A549 (cell line): ENCODE measurements at regions not wholly inside any gene's neighbourhood (a gene's known extent, or its start where the extent isn't known, plus 50 kb on each side); places are given as distances from the start of the nearest gene placed in this dataset.

Experiments
- ATAC-seq, 2 experiments: fragments of 200-7000 bp in 1 of 2; fragments of >200 bp in 1 of 2; cut with Nextera tagmentation in 1 of 2; cut with Tn5 transposase in 1 of 2; 3 replicates each; pipeline versions ENCODE4 v1.8.0 to v1.9.1; 2018 to 2020; ENCODE audit warnings: mild to moderate bottlenecking in 1 of 2, moderate library complexity in 1 of 2
- CTCF ChIA-PET: fragments of 300-600 bp; sonication (Branson Sonifier 250); formaldehyde crosslinking; extraction: SDS; loops from one replicate; lab custom pipeline; 2021; ENCODE audit warnings: antibody characterized with exemption, inconsistent platforms; lab: Yijun Ruan, JAX
- POLR2A ChIA-PET: fragments of 350-600 bp; formaldehyde crosslinking; extraction: SDS; loops from one replicate; lab custom pipeline; 2021; ENCODE audit warnings: antibody characterized with exemption, inconsistent platforms; lab: Yijun Ruan, JAX
- DNase-seq, 2 experiments: peaks; one replicate each; pipeline versions ENCODE4 v3.0.0 to v3.0.0-alpha.2; 2011 to 2016; ENCODE audit warnings: low read depth in 1 of 2, low spot score in 1 of 2
- FAIRE-seq: peaks from 2 replicates; lab custom pipeline; 2011; peaks lifted over from hg19 to GRCh38; lab: Jason Lieb, UNC
- H3K27ac ChIP-seq, 2 experiments: fragments of >200 bp; sonication (Bioruptor Twin); formaldehyde crosslinking; 3 replicates each; pipeline ENCODE4 v1.5.1; 2016 to 2017
- H3K4me1 ChIP-seq: fragments of >200 bp; sonication (Bioruptor Twin); formaldehyde crosslinking; 3 replicates; pipeline ENCODE4 v1.6.1; 2016
- H3K4me2 ChIP-seq: fragments of >200 bp; sonication (Bioruptor Twin); formaldehyde crosslinking; 3 replicates; pipeline ENCODE4 v1.6.1; 2016
- H3K4me3 ChIP-seq: fragments of >200 bp; sonication (Bioruptor Twin); formaldehyde crosslinking; 3 replicates; pipeline ENCODE4 v1.5.1; 2016
- H3K9me3 ChIP-seq: fragments of >200 bp; sonication (Bioruptor Twin); formaldehyde crosslinking; 3 replicates; pipeline ENCODE4 v1.6.1; 2016
- BHLHE40 ChIP-seq: IDR thresholded peaks from 2 replicates; pipeline ENCODE4 v1.6.1; 2012; ENCODE audit warnings: low read depth, low read length, inconsistent platforms
- CBX8 ChIP-seq: fragments of 200-600 bp; sonication (generic); IDR thresholded peaks from 2 replicates; pipeline ENCODE4 v1.6.1; 2016
- EHF ChIP-seq: fragments of 250-450 bp; sonication (Bioruptor Pico); IDR thresholded peaks from 2 replicates; pipeline ENCODE4 v1.5.0; 2020; ENCODE audit warnings: mild to moderate bottlenecking
- ESRRA ChIP-seq: fragments of 150-350 bp; IDR thresholded peaks from 2 replicates; pipeline ENCODE4 v1.6.1; 2014; ENCODE audit warnings: mild to moderate bottlenecking, low read length, borderline replicate concordance
- FOSB ChIP-seq: fragments of 250-450 bp; sonication (Bioruptor Pico); IDR thresholded peaks from 2 replicates; pipeline ENCODE4 v1.5.0; 2020; ENCODE audit warnings: mild to moderate bottlenecking, moderate library complexity
- HEYL ChIP-seq: fragments of 250-450 bp; sonication (Bioruptor Pico); IDR thresholded peaks from 2 replicates; pipeline ENCODE4 v1.8.0; 2021; ENCODE audit warnings: mild to moderate bottlenecking, moderate library complexity
- KDM1A ChIP-seq: fragments of 200-600 bp; sonication (generic); IDR thresholded peaks from 2 replicates; pipeline ENCODE4 v1.6.1; 2016; ENCODE audit warnings: low read depth, mild to moderate bottlenecking
- KDM5A ChIP-seq: fragments of 200-600 bp; sonication (generic); IDR thresholded peaks from 2 replicates; pipeline ENCODE4 v1.6.1; 2016; ENCODE audit warnings: antibody characterized with exemption, mild to moderate bottlenecking
- MAZ ChIP-seq: fragments of 150-350 bp; IDR thresholded peaks from 2 replicates; pipeline ENCODE4 v1.6.1; 2014; ENCODE audit warnings: antibody characterized with exemption, low read depth, low read length, borderline replicate concordance
- NFE2L2 ChIP-seq: fragments of 150-350 bp; conservative IDR thresholded peaks from 2 replicates; pipeline ENCODE4 v1.6.1; 2014; ENCODE audit warnings: low read length
- POLR2AphosphoS2 ChIP-seq: conservative IDR thresholded peaks from 2 replicates; pipeline ENCODE4 v1.6.1; 2012; ENCODE audit warnings: low read length, improper control_type of control experiment, inconsistent platforms
- RARB ChIP-seq: fragments of 250-450 bp; sonication (Bioruptor Pico); IDR thresholded peaks from 2 replicates; pipeline ENCODE4 v1.8.0; 2021; ENCODE audit warnings: mild to moderate bottlenecking, moderate library complexity
- RCOR1 ChIP-seq: fragments of 150-350 bp; IDR thresholded peaks from 2 replicates; pipeline ENCODE4 v1.6.1; 2014; ENCODE audit warnings: antibody characterized with exemption, low read length, low read depth
- RFX5 ChIP-seq: fragments of 450-650 bp; IDR thresholded peaks from 2 replicates; pipeline ENCODE4 v1.7.1; 2014; ENCODE audit warnings: antibody characterized with exemption, mild to moderate bottlenecking, moderate library complexity
- RNF2 ChIP-seq: fragments of 200-600 bp; sonication (generic); IDR thresholded peaks from 2 replicates; pipeline ENCODE4 v1.6.1; 2016; ENCODE audit warnings: low read depth, mild to moderate bottlenecking, antibody characterized with exemption, moderate library complexity, borderline replicate concordance
- TFCP2L1 ChIP-seq: fragments of 250-450 bp; sonication (Bioruptor Pico); IDR thresholded peaks from 2 replicates; pipeline ENCODE4 v1.5.0; 2021; ENCODE audit warnings: mild to moderate bottlenecking
- TP53 ChIP-seq: fragments of 250-450 bp; sonication (Bioruptor Pico); IDR thresholded peaks from 2 replicates; pipeline ENCODE4 v1.5.0; 2021; ENCODE audit warnings: mild to moderate bottlenecking, moderate library complexity
- ZC3H11A ChIP-seq: fragments of 450-650 bp; IDR thresholded peaks from 2 replicates; pipeline ENCODE4 v1.6.1; 2014; ENCODE audit warnings: antibody characterized with exemption, mild to moderate bottlenecking
- ZNF302 ChIP-seq: fragments of 250-450 bp; sonication (Bioruptor Pico); IDR thresholded peaks from 2 replicates; pipeline ENCODE4 v1.9.0; 2021; ENCODE audit warnings: inconsistent platforms, mild to moderate bottlenecking, moderate library complexity
- ZSCAN20 ChIP-seq: fragments of 250-450 bp; sonication (Bioruptor Pico); IDR thresholded peaks from 2 replicates; pipeline ENCODE4 v1.8.0; 2022; ENCODE audit warnings: mild to moderate bottlenecking, moderate library complexity
- WGBS: methylation state at CpG from one replicate; pipeline ENCODE4 v1.1.6; 2017; ENCODE audit errors: missing lambda C conversion rate; 5-methylcytosine and 5-hydroxymethylcytosine counted together
- TF ChIP-seq, protein P1 (sequence below): fragments of >200 bp; sonication (Bioruptor Twin); formaldehyde crosslinking; IDR thresholded peaks from 3 replicates; pipeline ENCODE4 v1.6.1; 2016
- TF ChIP-seq, protein P2 (sequence below): fragments of 250-450 bp; sonication (Bioruptor Pico); IDR thresholded peaks from 2 replicates; pipeline ENCODE4 v1.5.0; 2021; ENCODE audit warnings: mild to moderate bottlenecking, moderate library complexity, borderline replicate concordance

DNA sequence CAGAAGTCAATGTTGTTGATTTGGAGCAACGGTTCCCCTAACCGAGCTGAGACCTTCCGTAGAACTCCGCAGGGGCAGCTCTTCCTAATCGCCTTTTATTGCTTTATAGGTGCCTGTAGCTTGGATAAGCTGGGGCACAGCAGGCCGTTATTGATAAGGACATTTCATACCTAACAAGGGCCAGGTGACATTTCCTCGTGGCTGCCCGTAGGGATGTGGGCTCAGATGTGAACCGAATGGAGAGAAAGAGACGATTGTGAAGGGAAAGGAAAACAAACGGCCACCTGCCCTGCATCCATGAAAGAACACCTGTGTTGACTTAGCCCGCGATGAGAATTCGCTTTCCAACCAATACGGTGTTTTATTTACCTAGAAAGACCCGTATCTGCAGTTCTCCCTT is 53.3 kb upstream of the DACT2 start:
- no peak for FAIRE-seq
- ATAC-seq: no peak
- DNase-seq: no peak
- POLR2A ChIA-PET: no interaction called here
- CTCF ChIA-PET: interaction anchor here (2.8 kb wide), 1 partner anchor 511 kb away, joined by 6 read pairs; no protein-coding TSS in a partner anchor
- Histone ChIP-seq H3K4me1 (no peaks in the 10 kb centered on the region), H3K4me2 (no peak overlapping the region), H3K4me3 (no peak overlapping the region), H3K9me3 (no peaks in the 10 kb centered on the region), H3K27ac (no peak overlapping the region)
- TF ChIP-seq HEYL (CRISPR knock-in tag) (no peak), CBX8 (no peak), TP53 (CRISPR knock-in tag) (no peak), RNF2 (no peak), KDM1A (no peak), ZC3H11A (no peak), KDM5A (no peak), MAZ (no peak), BHLHE40 (no peak), EHF (CRISPR knock-in tag) (no peak), RFX5 (no peak)
- TF ChIP-seq, protein P1, sequence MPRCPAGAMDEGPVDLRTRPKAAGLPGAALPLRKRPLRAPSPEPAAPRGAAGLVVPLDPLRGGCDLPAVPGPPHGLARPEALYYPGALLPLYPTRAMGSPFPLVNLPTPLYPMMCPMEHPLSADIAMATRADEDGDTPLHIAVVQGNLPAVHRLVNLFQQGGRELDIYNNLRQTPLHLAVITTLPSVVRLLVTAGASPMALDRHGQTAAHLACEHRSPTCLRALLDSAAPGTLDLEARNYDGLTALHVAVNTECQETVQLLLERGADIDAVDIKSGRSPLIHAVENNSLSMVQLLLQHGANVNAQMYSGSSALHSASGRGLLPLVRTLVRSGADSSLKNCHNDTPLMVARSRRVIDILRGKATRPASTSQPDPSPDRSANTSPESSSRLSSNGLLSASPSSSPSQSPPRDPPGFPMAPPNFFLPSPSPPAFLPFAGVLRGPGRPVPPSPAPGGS: no peak
- TF ChIP-seq, protein P2, sequence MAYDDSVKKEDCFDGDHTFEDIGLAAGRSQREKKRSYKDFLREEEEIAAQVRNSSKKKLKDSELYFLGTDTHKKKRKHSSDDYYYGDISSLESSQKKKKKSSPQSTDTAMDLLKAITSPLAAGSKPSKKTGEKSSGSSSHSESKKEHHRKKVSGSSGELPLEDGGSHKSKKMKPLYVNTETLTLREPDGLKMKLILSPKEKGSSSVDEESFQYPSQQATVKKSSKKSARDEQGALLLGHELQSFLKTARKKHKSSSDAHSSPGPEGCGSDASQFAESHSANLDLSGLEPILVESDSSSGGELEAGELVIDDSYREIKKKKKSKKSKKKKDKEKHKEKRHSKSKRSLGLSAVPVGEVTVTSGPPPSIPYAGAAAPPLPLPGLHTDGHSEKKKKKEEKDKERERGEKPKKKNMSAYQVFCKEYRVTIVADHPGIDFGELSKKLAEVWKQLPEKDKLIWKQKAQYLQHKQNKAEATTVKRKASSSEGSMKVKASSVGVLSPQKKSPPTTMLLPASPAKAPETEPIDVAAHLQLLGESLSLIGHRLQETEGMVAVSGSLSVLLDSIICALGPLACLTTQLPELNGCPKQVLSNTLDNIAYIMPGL (CRISPR knock-in tag): no peak
- WGBS: 74% methylated on average over 14 of the region's 16 CpGs

DNA sequence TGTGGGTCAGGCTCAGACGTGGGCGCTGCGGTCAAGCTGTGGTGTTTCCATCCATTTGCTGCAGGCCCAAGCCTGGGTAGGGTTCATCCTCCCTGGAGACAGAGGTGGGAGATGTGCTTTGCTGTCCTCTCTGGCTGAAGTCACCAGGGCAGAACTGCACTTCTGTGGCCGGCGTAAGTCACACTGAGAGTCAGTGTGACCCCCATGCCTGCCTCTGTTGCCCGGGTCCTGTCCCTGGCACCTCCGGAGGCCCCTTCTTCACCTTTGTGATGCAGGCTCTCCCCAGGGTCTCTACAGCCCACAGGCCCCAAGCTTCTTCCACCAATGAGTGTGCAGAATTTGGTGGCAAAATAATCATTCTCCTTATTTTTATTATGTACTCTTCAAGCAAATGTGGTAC is 53.8 kb upstream of the DACT2 start:
- H3K4me1 ChIP-seq: no peaks in the 10 kb centered on the region
- H3K27ac ChIP-seq: no peak overlapping the region
- ATAC-seq: no peak
- ChIA-PET CTCF (interaction anchor here (2.8 kb wide), 1 partner anchor 510 kb away, joined by 6 read pairs; no protein-coding TSS in a partner anchor), POLR2A (no interaction called here)
- TF ChIP-seq ZSCAN20 (CRISPR knock-in tag) (no peak), RNF2 (no peak), ZC3H11A (no peak), CBX8 (no peak), HEYL (CRISPR knock-in tag) (no peak), RARB (CRISPR knock-in tag) (no peak), POLR2AphosphoS2 (no peak), TFCP2L1 (CRISPR knock-in tag) (no peak), ESRRA (no peak)
- TF ChIP-seq, protein P2 (CRISPR knock-in tag): no peak
- no peak overlapping the region for H3K4me2 ChIP-seq
- no peaks in the 10 kb centered on the region for H3K9me3 ChIP-seq
- no peak overlapping the region for H3K4me3 ChIP-seq
- DNase-seq: no peak
- 78% methylated on average over 5 of the region's 7 CpGs for WGBS
- no peak for FAIRE-seq

DNA sequence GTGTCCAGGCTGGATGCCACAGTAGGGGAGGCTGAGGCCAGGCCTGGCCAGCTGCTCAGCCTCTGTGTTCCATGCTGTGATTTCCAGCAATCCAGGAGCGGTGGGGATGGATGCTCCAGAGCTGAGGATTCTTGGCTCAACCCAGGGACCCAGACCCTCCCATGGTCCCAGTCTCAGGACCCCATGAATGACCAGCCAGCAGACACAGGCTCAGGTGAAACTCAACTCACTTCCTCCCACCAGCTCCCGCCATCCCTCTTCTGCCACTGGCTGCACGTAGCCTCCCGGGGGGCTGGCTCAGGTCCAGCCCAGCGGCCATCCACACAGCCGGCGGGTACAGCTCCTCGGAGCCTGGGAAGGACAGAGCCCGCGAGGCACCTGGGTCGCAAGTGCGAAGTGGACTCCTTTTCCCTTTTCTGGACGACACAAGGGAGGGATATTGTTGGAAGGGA is 54.5 kb upstream of the DACT2 start:
- ATAC-seq (no peak), DNase-seq (no peak), FAIRE-seq (no peak)
- ChIA-PET CTCF (interaction anchor here (1.4 to 2.8 kb wide), 2 partner anchors 19 to 510 kb away, joined by 4 to 6 read pairs; no protein-coding TSS in a partner anchor), POLR2A (no interaction called here)
- WGBS: 50% methylated on average over 1 of the region's 13 CpGs
- Histone ChIP-seq H3K27ac (no peak overlapping the region), H3K4me2 (no peak overlapping the region), H3K4me3 (no peak overlapping the region), H3K4me1 (no peaks in the 10 kb centered on the region), H3K9me3 (no peaks in the 10 kb centered on the region)
- no peak for TF ChIP-seq ZNF302
- no peak for TF ChIP-seq FOSB
- TF ChIP-seq NFE2L2: no peak
- no peak for TF ChIP-seq RCOR1
